ENCODE measurements at regions not wholly inside any gene's neighbourhood (a gene's known extent, or its start where the extent isn't known, plus 50 kb on each side); places are given as distances from the start of the nearest gene placed in this dataset.
"Not testable (repeated sequence)": the region's sequence is repeated elsewhere in the genome, so short reads cannot be mapped to it uniquely, and the experiment has no call there.

- no peak for DNase-seq (ENCODE audit: low read depth)
Observed at GRCh38 chr12:107826276-107826675, 51.8 kb downstream of the ASCL4 start.

GRCh38 chr12:107829271-107829670, 54.8 kb downstream of the ASCL4 start:
- no peak for DNase-seq (ENCODE audit: low read depth)

- no peak for DNase-seq (ENCODE audit: low read depth)
Observed at GRCh38 chr12:107832441-107832840, 57.9 kb downstream of the ASCL4 start.

GRCh38 chr12:107840186-107840585, 65.7 kb downstream of the ASCL4 start:
- DNase-seq (ENCODE audit: low read depth): no peak

- DNase-seq (ENCODE audit: low read depth): no peak
Observed at GRCh38 chr12:107843351-107844311, 69.1 kb downstream of the ASCL4 start.

GRCh38 chr12:107844312-107844921, 69.9 kb downstream of the ASCL4 start:
- no peak for DNase-seq (ENCODE audit: low read depth)

- no peak for DNase-seq (ENCODE audit: low read depth)
Observed at GRCh38 chr12:107845226-107845979, 70.9 kb downstream of the ASCL4 start.

- no peak for DNase-seq (ENCODE audit: low read depth)
Observed at GRCh38 chr12:107845980-107846659, 71.6 kb downstream of the ASCL4 start.

GRCh38 chr12:107847430-107847829, 72.9 kb downstream of the ASCL4 start:
- DNase-seq (ENCODE audit: low read depth): peak; percentile 14

GRCh38 chr12:107847830-107848229, 73.3 kb downstream of the ASCL4 start:
- DNase-seq (ENCODE audit: low read depth): no peak

- DNase-seq (ENCODE audit: low read depth): no peak
Observed at GRCh38 chr12:107853479-107853878, 79.0 kb downstream of the ASCL4 start.

GRCh38 chr12:107855471-107855870, 81.0 kb downstream of the ASCL4 start:
- DNase-seq (ENCODE audit: low read depth): no peak

GRCh38 chr12:107856096-107856495, 81.6 kb downstream of the ASCL4 start:
- DNase-seq (ENCODE audit: low read depth): no peak

GRCh38 chr12:107857191-107857590, 82.7 kb downstream of the ASCL4 start:
- DNase-seq (ENCODE audit: low read depth): no peak

- no peak for DNase-seq (ENCODE audit: low read depth)
Observed at GRCh38 chr12:107859367-107859766, 84.9 kb downstream of the ASCL4 start.

- no peak for DNase-seq (ENCODE audit: low read depth)
Observed at GRCh38 chr12:107864235-107864634, 89.7 kb downstream of the ASCL4 start.

GRCh38 chr12:107864727-107865126, 90.2 kb downstream of the ASCL4 start:
- DNase-seq (ENCODE audit: low read depth): not testable (repeated sequence)

- no peak for DNase-seq (ENCODE audit: low read depth)
Observed at GRCh38 chr12:107873223-107873622, 98.7 kb downstream of the ASCL4 start.

- no peak for DNase-seq (ENCODE audit: low read depth)
Observed at GRCh38 chr12:107875786-107876185, 101.3 kb downstream of the ASCL4 start.

GRCh38 chr12:107884769-107885694, 110.5 kb downstream of the ASCL4 start:
- peak; percentile 17 for DNase-seq (ENCODE audit: low read depth)

- DNase-seq (ENCODE audit: low read depth): no peak
Observed at GRCh38 chr12:107888789-107889188, 114.3 kb downstream of the ASCL4 start.

All from renal cortical epithelial cell (primary cell).